ENCODE measurements at regions not wholly inside any gene's neighbourhood (a gene's known extent, or its start where the extent isn't known, plus 50 kb on each side); places are given as distances from the start of the nearest gene placed in this dataset.

DNA sequence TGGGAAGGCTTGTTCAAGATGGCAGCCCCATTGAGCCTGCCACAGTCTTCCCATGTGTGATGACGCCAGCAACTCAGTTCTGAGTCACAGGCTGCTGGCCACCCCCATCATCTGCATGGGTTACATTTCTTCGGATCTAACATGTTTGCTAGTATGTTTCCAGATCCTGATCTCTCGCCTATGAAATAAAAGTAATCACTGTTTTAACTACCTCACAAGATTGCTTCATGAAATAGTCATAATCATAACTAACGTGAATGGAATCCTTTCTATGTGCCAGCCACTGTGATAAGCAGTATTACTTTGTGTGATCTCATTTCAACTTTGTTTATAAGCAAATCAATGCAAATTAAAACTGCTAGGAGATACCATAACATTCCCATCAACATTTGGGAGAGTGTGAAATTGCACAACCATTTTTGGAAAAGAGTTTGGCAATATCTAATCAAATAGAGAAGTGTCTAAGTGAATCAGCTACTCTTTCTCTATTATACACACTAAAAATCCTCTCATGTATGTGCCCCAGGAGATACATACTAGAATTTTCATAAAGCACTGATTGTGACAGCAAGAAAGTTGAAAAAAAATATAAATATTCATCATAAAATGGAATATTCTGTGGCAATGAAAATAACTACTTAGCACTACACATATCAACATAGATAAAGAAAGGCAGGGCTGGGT is 300.2 kb upstream of the IRX5 start:
- TF ChIP-seq CTCF (IDR thresholded peaks at IDR 0.05) (no peak), POLR2AphosphoS5 (IDR thresholded peaks at IDR 0.05) (no peak)

Measured in suprapubic skin (tissue), 3 donors.